Mesendoderm (in vitro differentiated cells): ENCODE measurements at regions not wholly inside any gene's neighbourhood (a gene's known extent, or its start where the extent isn't known, plus 50 kb on each side); places are given as distances from the start of the nearest gene placed in this dataset.

Experiments
- DNase-seq: peaks from one replicate; pipeline ENCODE4 v3.0.0; 2013
- H2AK5ac ChIP-seq: 2 replicates; pipeline ENCODE4 v1.6.1; 2013; ENCODE audit warnings: low read length, inconsistent platforms
- H2BK120ac ChIP-seq: 2 replicates; pipeline ENCODE4 v1.6.1; 2013; ENCODE audit warnings: low read depth, mild to moderate bottlenecking, low read length, moderate library complexity, mixed read lengths
- H2BK15ac ChIP-seq: replicated peaks from 2 replicates; pipeline ENCODE4 v1.6.1; 2013; ENCODE audit warnings: low read depth, mild to moderate bottlenecking, moderate library complexity
- H2BK5ac ChIP-seq: 2 replicates; pipeline ENCODE4 v1.6.1; 2013; ENCODE audit warnings: low read length, inconsistent platforms
- H3K18ac ChIP-seq: 2 replicates; pipeline ENCODE4 v1.6.1; 2013; ENCODE audit warnings: mild to moderate bottlenecking, low read length, mixed read lengths
- H3K23ac ChIP-seq: one replicate; pipeline ENCODE4 v1.6.1; 2013; ENCODE audit warnings: low read length
- H3K27ac ChIP-seq: 2 replicates; pipeline ENCODE4 v1.5.1; 2013; ENCODE audit warnings: low read depth, mild to moderate bottlenecking, inconsistent platforms, low read length, moderate library complexity
- H3K27me3 ChIP-seq: 2 replicates; pipeline ENCODE4 v1.6.1; 2013; ENCODE audit warnings: low read length, control low read depth, mild to moderate bottlenecking, inconsistent platforms; ENCODE audit not compliant: insufficient read depth, poor library complexity
- H3K36me3 ChIP-seq: 2 replicates; pipeline ENCODE4 v1.6.1; 2013; ENCODE audit warnings: low read length, inconsistent platforms; ENCODE audit not compliant: control insufficient read depth, insufficient read depth
- H3K4ac ChIP-seq: one replicate; pipeline ENCODE4 v1.6.1; 2013; ENCODE audit warnings: low read depth, mild to moderate bottlenecking, low read length, moderate library complexity
- H3K4me1 ChIP-seq: 2 replicates; pipeline ENCODE4 v1.6.1; 2013; ENCODE audit warnings: low read depth, low read length, inconsistent platforms; ENCODE audit not compliant: control insufficient read depth
- H3K4me2 ChIP-seq: 2 replicates; pipeline ENCODE4 v1.6.1; 2013; ENCODE audit warnings: low read length
- H3K4me3 ChIP-seq: 2 replicates; pipeline ENCODE4 v1.5.1; 2013; ENCODE audit warnings: mild to moderate bottlenecking, low read length
- H3K56ac ChIP-seq: one replicate; pipeline ENCODE4 v1.6.1; 2013; ENCODE audit warnings: low read length
- H3K79me1 ChIP-seq: 2 replicates; pipeline ENCODE4 v1.6.1; 2013; ENCODE audit warnings: low read length, inconsistent platforms
- H3K79me2 ChIP-seq: 2 replicates; pipeline ENCODE4 v1.6.1; 2013; ENCODE audit warnings: mild to moderate bottlenecking, low read length; ENCODE audit not compliant: control insufficient read depth, insufficient read depth
- H3K9ac ChIP-seq: 2 replicates; pipeline ENCODE4 v1.6.1; 2013; ENCODE audit warnings: low read length, inconsistent platforms
- H4K5ac ChIP-seq: one replicate; pipeline ENCODE4 v1.6.1; 2013; ENCODE audit warnings: low read length
- H4K8ac ChIP-seq: one replicate; pipeline ENCODE4 v1.6.1; 2013; ENCODE audit warnings: low read depth, mild to moderate bottlenecking, control low read depth, low read length, moderate library complexity
- WGBS: extraction: QIAGEN DNeasy Blood & Tissue Kit; methylation state at CpG from one replicate; pipeline ENCODE4 v1.1.7; 2013; ENCODE audit warnings: low lambda C conversion rate, missing lambda C conversion rate; ENCODE audit not compliant: insufficient coverage; ENCODE audit errors: extremely low coverage; 5-methylcytosine and 5-hydroxymethylcytosine counted together

DNA sequence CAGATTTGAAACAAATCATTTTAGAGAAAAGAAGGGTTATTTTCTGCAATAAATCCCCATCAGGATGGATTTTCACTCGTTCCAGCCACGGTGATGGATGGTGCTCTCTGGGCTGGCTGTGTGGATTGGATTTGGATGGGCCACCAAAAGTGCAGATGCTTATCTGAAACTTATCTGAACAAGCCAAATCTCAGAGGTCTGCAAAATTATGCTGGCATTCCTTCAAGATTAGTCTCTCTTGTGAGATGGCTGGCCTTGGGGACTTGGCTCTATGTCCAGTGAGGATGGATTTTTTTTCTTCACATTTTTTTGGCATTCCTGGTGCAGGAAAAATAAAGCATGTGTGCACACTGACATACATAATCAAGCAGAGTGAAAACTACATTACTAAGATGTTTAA is 341.9 kb downstream of the GXYLT1 start:
- Histone ChIP-seq H3K27ac (no peak overlapping the region), H4K5ac (no peak overlapping the region)

DNA sequence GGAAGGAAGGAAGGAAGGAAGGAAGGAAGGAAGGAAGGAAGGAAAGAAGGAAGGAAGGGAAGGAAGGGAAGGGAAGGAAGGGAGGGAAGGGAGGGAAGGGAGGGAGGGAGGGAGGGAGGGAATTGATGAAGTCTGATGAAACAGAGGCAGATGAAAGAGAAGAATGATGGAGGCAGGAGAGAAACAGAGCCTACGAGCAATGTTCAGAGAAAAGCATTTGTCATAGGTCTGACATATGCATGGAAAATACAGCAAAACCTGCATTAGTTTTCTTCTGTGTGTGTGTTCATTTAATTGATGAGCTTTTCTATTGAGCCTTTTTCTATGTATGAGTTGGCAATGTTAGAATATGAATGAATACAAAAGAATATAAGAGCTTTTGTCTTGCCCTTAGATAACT is 343.4 kb downstream of the GXYLT1 start:
- Histone ChIP-seq H3K56ac (no peak overlapping the region), H3K4me3 (no peak overlapping the region), H3K79me2 (no peaks in the 10 kb centered on the region), H3K4me2 (no peak overlapping the region), H2BK5ac (no peak overlapping the region), H2AK5ac (no peak overlapping the region), H3K27me3 (no peaks in the 10 kb centered on the region), H2BK15ac (no peak overlapping the region), H4K8ac (no peak overlapping the region), H3K9ac (no peak overlapping the region), H3K27ac (no peak overlapping the region), H3K79me1 (no peaks in the 10 kb centered on the region), H2BK120ac (no peak overlapping the region), H4K5ac (no peak overlapping the region), H3K36me3 (no peaks in the 10 kb centered on the region), H3K23ac (no peak overlapping the region), H3K4ac (no peak overlapping the region), H3K4me1 (no peaks in the 10 kb centered on the region), H3K18ac (no peak overlapping the region)
- DNase-seq = no peak
- WGBS = no CpG with 5 or more reads among the region's 1 CpG

More for the DNA sequence above, 341.9 kb downstream of the GXYLT1 start:
- H3K79me2 ChIP-seq = no peaks in the 10 kb centered on the region
- no peaks in the 10 kb centered on the region for H3K4me1 ChIP-seq
- no peak overlapping the region for H2BK5ac ChIP-seq
- no peak overlapping the region for H3K18ac ChIP-seq
- H3K4me3 ChIP-seq = no peak overlapping the region
- H4K8ac ChIP-seq = no peak overlapping the region
- no peak overlapping the region for H3K4me2 ChIP-seq
- H3K9ac ChIP-seq = no peak overlapping the region
- no peak overlapping the region for H2BK120ac ChIP-seq
- WGBS = no CpG with 5 or more reads among the region's 2 CpGs
- no peak overlapping the region for H3K4ac ChIP-seq
- no peak overlapping the region for H2BK15ac ChIP-seq
- no peaks in the 10 kb centered on the region for H3K79me1 ChIP-seq
- H3K23ac ChIP-seq = no peak overlapping the region
- H3K36me3 ChIP-seq = no peaks in the 10 kb centered on the region
- no peak overlapping the region for H2AK5ac ChIP-seq
- H3K27me3 ChIP-seq = no peaks in the 10 kb centered on the region
- DNase-seq = peak; percentile 31
- no peak overlapping the region for H3K56ac ChIP-seq

DNA sequence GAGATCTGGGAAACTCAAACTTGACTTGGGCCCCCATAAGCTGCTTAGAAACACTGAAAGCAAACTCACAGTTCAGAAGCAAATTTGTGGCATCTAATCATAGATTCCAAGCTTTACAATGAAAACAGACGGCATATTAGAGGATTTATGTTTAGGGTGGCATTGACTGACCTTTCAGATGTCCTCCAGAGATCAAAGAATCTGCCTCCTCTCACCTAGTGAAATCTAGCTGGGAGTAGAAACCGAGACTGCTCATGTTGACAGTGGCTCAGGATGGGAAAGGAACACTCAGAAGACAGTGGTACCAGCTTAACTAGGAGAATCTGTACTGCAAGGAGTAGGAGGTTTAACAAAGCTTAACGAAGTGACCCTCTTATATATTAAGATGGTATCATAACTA is 345.0 kb downstream of the GXYLT1 start:
- H3K9ac ChIP-seq = no peak overlapping the region
- no peak overlapping the region for H3K56ac ChIP-seq
- H3K79me2 ChIP-seq = no peaks in the 10 kb centered on the region
- H3K4me2 ChIP-seq = no peak overlapping the region
- no peaks in the 10 kb centered on the region for H3K4me1 ChIP-seq
- H4K8ac ChIP-seq = no peak overlapping the region
- H3K36me3 ChIP-seq = no peaks in the 10 kb centered on the region
- no CpG with 5 or more reads among the region's 3 CpGs for WGBS
- H3K27me3 ChIP-seq = no peaks in the 10 kb centered on the region
- no peak overlapping the region for H3K27ac ChIP-seq
- no peak for DNase-seq
- no peak overlapping the region for H3K18ac ChIP-seq
- no peaks in the 10 kb centered on the region for H3K79me1 ChIP-seq
- H2BK5ac ChIP-seq = no peak overlapping the region
- no peak overlapping the region for H2BK120ac ChIP-seq
- H3K23ac ChIP-seq = no peak overlapping the region
- no peak overlapping the region for H3K4ac ChIP-seq
- no peak overlapping the region for H3K4me3 ChIP-seq
- H2BK15ac ChIP-seq = no peak overlapping the region
- no peak overlapping the region for H4K5ac ChIP-seq
- H2AK5ac ChIP-seq = no peak overlapping the region

DNA sequence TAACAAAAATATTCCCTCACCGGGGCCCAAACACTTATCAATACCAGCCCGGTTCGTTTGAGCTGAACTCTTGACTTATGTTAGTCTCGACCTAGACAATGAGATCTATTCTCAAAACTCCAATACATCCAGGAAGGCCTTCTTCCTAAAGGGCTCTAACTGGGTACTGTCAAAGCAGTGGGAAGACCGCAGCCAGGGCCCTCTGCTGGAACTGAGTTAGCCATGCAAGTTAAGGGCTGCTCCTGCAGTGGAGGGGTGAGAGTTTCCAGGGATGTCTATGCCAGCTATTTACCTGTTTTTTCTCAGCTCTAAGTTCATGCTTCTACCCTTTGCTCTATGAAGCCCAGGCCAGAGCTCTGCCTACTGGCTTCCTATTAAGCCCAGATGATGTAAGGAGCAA is 348.8 kb downstream of the GXYLT1 start:
- no peak overlapping the region for H3K27ac ChIP-seq
- DNase-seq = peak; percentile 73

DNA sequence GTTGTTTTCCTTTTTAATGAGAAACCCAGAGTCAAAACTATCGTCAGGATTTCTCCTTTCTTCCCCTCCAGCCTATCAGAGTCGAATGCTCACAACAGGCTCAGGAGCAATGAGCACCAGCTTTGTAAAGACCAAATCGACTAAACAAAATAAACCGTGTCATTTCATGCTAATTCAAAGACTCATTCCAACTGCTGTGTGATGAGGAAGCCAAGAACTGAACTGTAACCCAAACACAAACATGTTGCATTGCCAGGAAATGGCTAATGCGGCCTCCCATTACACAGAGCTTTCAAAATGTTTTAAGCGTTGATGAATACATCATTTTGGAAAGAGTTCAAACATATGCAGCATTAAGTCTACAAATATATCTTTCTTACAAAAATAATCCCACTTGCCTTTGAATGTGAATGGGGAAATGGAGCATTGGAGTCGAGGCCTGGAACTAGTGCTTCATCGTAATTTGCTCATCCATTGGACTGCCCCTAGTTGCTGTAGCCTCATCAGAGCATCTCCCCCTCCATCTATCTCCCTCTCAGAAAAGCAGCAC is 349.5 kb downstream of the GXYLT1 start:
- no peaks in the 10 kb centered on the region for H3K27me3 ChIP-seq
- no peak overlapping the region for H3K4ac ChIP-seq
- no peaks in the 10 kb centered on the region for H3K79me1 ChIP-seq
- H2BK15ac ChIP-seq = no peak overlapping the region
- H3K4me3 ChIP-seq = no peak overlapping the region
- H3K36me3 ChIP-seq = no peaks in the 10 kb centered on the region
- no peak for DNase-seq
- H4K8ac ChIP-seq = no peak overlapping the region
- H3K79me2 ChIP-seq = no peaks in the 10 kb centered on the region
- H2AK5ac ChIP-seq = no peak overlapping the region
- no peak overlapping the region for H3K27ac ChIP-seq
- no peak overlapping the region for H3K9ac ChIP-seq
- H2BK5ac ChIP-seq = no peak overlapping the region
- H3K4me1 ChIP-seq = no peaks in the 10 kb centered on the region
- H4K5ac ChIP-seq = no peak overlapping the region
- no peak overlapping the region for H3K56ac ChIP-seq
- WGBS = no CpG with 5 or more reads among the region's 8 CpGs
- no peak overlapping the region for H3K23ac ChIP-seq
- H2BK120ac ChIP-seq = no peak overlapping the region
- no peak overlapping the region for H3K18ac ChIP-seq
- H3K4me2 ChIP-seq = no peak overlapping the region

More for the DNA sequence above, 348.8 kb downstream of the GXYLT1 start:
- WGBS = no CpG with 5 or more reads among the region's 5 CpGs
- Histone ChIP-seq H2BK5ac (no peak overlapping the region), H4K8ac (no peak overlapping the region), H3K36me3 (no peaks in the 10 kb centered on the region), H3K56ac (no peak overlapping the region), H3K27me3 (no peaks in the 10 kb centered on the region), H3K9ac (no peak overlapping the region), H3K23ac (no peak overlapping the region), H3K79me1 (no peaks in the 10 kb centered on the region), H4K5ac (no peak overlapping the region), H2BK15ac (no peak overlapping the region), H3K79me2 (no peaks in the 10 kb centered on the region), H3K18ac (no peak overlapping the region), H3K4ac (no peak overlapping the region), H3K4me3 (no peak overlapping the region), H2BK120ac (no peak overlapping the region), H2AK5ac (no peak overlapping the region), H3K4me2 (no peak overlapping the region), H3K4me1 (no peaks in the 10 kb centered on the region)

DNA sequence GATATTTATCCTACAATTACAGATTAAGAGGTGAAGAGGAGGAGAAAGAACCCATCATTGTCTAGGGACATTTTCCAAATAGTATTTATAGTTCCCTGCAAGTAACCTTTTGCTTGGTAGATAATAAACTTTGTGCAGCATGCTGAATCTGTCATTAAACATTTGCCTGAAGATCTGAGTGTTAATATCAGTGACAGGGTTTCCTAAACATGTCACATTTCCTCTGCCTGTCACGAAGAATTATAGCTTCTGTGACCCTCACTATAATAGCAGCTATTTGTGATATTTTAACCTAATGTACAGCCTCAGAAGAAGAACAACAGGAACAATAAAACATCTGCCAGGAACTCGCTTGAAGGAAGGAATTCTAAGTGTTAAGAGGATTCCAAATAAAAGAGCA is 350.3 kb downstream of the GXYLT1 start:
- no CpG with 5 or more reads among the region's 2 CpGs for WGBS
- no peak overlapping the region for H3K27ac ChIP-seq

More for the DNA sequence above, 350.3 kb downstream of the GXYLT1 start:
- H3K4me3 ChIP-seq = no peak overlapping the region
- no peak overlapping the region for H3K56ac ChIP-seq
- H3K9ac ChIP-seq = no peak overlapping the region
- H3K4ac ChIP-seq = no peak overlapping the region
- no peaks in the 10 kb centered on the region for H3K36me3 ChIP-seq
- H2BK5ac ChIP-seq = no peak overlapping the region
- H4K8ac ChIP-seq = no peak overlapping the region
- no peaks in the 10 kb centered on the region for H3K79me1 ChIP-seq
- H2BK15ac ChIP-seq = no peak overlapping the region
- no peak overlapping the region for H2BK120ac ChIP-seq
- H3K18ac ChIP-seq = no peak overlapping the region
- H2AK5ac ChIP-seq = no peak overlapping the region
- H3K4me2 ChIP-seq = no peak overlapping the region
- no peaks in the 10 kb centered on the region for H3K4me1 ChIP-seq
- H3K79me2 ChIP-seq = no peaks in the 10 kb centered on the region
- no peak overlapping the region for H4K5ac ChIP-seq
- no peaks in the 10 kb centered on the region for H3K27me3 ChIP-seq
- DNase-seq = no peak
- H3K23ac ChIP-seq = no peak overlapping the region
